Epidermal melanocyte (primary cell): ENCODE measurements at regions not wholly inside any gene's neighbourhood (a gene's known extent, or its start where the extent isn't known, plus 50 kb on each side); places are given as distances from the start of the nearest gene placed in this dataset.

Source experiments
- DNase-seq: peaks from one replicate; pipeline ENCODE4 v3.0.0; 2011; ENCODE audit warnings: low spot score; ENCODE audit not compliant: insufficient read length

DNA sequence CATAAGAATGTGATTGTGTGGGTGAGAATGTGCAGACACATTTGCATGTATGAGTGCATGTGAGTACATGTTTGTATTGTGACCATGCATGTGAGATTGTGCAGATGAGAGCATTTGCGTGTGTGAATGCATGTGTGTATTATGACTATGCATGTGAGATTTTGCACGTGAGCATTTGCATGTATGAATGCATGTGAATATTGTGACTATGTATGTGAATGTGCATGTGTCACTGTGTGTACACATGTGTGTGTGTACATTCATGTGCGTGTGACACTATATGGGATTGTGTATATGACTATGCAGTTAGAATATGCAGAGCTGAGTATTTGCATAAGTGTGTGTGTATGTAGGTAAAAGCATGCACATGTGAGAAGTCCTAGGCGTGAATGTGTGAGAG lies 381.3 kb upstream of the MAF start:
- DNase-seq = no peak

DNA sequence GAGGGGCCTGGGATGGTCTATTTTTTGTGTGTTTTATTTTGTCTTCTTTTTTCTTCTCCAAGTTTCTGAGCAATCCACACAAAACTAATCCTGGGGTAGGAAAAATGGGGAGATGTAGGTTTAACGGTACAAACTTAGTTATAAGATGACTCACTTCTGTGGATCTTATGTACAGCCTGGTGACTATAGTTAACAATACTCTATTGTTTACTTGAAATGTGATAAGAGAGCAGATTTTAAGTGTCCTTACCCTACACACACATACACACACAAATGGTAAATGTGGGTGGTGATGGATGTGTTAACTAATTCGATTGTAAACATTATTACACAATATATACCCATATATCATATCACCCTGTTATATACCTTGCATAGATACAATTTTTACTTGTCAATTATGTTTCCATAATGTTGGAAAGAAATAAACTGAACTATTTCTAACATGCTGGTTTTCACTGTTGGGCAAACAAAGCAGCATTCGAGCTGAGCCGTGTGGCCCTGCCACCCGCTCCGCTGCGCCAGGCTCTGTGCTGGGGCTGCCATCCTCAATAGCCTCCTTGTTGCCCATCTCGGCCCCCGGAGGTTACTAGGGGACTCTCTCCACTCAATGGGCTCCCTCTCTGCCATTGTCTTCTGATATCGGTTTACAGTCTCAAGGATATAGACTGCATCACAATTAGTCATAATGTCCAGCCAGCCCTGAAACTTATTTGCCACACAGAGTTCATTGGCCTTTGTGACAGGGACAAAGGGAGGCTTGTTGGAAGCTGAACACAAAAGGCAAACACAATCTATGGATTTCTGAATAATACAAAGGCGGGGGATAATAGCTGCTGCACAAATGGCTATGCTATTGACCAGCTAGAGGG lies 380.3 kb upstream of the MAF start:
- DNase-seq = no peak

DNA sequence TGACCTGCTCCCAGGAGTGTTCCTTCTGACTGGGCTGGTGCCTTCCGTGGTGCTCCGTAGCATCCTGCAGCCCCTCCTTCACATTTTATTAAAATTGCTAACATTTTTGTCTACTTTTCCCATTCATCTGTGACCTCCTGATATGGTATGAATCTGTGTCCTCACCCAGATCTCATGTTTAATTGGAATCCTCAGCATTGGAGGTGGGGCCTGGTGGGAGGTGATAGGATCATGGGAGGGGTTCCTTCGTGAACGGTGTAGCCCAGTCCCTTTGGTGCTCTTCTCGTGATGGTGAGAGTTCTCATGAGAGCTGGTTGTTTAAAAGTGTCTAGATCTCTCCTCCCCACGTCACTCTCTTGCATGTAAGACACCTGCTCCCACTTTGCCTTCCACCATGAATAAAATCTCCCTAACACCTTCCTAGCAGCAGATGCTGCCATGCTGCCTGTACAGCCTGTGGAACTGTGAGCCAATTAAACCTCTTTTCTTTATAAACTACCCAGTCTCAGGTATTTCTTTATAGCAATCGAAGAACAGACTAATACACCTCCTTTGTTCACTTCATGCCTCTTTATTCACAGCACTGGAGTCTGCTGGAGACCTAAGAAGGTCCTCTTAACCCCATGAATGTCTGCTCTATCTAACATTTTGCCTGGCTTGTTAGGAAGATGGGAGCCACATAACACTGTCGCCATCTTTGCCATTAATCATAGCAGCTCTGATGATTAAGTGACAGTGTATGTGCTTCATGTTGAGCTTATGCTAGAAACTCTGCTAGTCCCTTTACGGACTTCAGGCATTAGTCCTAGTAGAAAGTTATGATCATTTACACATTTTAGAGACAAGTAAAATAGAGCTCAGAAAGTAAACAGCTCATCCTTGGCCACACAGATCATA lies 377.7 kb upstream of the MAF start:
- no peak for DNase-seq

DNA sequence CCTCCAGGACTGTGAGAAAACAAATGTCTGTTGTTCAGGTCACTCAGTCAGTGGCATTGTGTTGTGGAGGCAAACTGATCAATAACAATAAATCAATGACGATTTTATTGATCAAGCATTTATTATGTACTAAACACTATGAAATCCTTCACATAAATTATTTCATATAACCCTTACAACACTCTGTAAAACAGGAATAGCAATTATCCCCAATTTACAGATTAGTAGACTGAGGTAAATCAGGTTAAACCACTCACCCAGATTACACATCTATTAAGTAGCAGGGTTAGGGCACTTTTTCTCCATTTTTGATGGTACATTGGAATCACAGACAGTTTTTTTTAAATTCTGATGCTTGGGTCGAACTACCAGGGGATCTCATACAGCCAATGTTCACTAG lies 372.8 kb upstream of the MAF start:
- no peak for DNase-seq

DNA sequence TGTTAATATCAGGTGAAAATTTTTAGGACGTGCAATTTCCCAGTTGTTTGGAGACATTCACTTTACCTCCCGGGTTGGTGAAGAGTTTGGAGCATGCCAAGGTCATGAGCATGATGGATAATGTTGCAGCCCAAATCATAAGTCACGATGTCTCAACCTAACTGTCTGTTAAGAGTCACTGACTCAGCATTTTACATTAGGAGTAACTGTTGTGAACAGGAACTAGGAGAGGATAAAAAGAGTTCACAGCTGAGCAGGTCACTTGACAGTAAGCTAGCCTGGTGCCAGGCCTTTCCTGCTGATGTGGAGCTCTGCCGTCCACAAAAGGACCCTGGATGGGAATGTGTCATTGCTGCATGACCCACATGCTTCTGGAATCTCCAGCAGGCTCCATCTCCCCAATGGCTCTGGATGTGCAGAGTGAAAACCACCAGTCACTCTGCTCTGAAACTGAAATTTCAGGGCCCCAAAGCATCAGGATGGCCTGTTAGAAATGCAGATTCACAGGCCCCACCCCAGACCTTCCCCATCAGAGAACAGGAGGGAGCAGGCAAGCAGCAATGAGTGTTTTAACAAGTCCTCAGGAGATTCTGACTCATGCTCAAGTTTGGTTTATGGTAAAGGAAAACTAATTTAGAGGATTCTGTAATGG lies 371.6 kb upstream of the MAF start:
- no peak for DNase-seq

DNA sequence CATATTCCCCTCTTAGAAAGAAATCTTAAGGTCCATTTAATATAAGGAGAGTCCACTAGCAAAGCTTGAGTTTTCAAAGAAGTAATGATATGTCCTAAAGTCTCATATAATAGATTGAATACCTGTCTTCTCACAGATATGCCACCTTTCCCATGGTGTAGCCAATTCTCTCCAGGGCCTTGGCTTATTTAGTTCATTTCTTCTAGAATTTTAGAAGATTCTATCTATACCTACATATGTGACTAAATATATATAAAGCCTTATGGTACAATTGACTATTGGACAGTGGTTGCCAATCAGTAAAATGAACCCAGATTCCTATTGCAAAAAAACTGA lies 370.7 kb upstream of the MAF start:
- DNase-seq = no peak

DNA sequence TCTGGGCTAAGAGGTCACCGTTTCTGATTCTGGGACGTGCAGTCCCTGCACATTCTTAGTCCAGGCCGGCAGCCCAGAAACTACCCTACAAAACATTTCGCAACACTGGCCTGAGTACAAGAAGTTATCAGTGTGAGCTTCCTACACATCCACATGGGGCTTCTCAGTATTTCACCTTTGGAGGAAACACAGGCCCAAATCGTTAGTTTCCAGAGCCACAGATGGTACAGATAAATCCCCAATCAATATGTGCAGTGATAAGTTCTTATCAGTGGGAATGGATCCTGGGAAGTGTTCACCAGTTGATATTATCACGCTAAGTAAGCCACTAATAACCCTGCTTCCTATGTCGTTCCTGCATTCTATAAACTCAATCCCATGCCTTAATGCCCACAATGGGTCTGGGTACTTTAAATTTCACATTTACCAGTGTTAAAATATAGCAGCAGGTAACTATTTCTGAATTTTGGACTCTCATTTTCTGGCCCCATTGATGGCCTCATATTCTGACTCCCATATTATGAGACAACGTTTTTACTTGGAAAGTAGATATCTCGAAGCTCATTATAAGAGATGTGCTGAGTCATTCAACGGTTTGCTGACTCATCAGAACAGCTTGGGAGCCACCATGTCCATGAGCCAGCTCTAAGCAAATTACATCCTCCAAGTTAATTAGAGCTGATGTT lies 370.2 kb upstream of the MAF start:
- no peak for DNase-seq

DNA sequence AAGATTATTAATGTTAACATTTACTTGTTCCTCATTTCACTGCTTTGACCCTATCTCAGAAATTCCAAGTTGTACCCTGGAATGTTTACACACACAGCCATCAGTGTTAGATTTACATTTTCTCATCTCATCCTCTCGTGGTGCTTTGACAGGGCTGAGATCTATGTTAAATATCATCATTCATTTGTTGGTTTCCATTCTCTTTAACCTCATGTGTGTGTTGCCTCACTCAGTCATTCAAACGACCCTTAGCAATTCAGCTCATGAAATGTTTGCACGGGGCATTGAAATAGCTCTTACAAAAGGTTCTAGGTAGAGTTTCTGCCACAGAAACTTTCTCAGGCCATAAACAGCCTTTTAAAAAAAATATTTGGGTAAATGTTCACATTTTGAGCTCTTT lies 369.6 kb upstream of the MAF start:
- no peak for DNase-seq

DNA sequence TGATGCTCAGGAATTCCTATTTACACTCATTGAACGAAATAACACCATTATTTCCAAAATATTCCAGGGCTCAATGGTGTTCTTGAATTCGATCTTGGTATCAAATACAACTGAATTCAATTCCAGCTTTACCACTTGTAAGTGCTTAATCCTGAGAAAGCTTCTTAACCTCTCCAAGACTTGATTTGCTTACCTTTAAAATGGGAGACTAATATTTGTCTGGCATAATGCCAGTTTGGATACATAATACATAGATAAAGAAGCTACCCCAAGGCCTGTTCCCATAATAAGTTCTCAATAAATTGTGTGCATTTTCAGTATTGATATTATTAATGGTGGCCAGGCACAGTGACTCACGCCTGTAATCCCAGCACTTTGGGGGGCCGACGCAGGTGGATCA lies 368.9 kb upstream of the MAF start:
- no peak for DNase-seq

DNA sequence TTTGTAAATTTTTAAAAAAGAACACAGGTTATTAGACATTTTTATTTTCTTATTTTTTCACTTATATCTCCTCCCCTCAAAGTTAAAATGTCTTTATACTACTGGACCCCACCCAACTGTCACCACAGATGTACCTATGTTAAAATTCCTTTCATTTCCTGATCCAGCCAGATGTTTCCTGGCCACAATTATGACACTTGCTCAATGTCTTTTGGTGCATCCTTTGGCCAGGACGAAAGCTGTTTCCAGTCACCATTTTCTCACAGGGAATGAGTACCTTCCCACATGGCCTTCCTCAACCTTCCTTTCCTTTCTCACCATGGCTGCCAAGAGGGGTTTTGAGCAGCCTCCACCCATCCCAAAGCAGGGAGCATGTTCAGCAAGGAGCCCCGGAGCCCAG lies 365.7 kb upstream of the MAF start:
- DNase-seq = no peak

DNA sequence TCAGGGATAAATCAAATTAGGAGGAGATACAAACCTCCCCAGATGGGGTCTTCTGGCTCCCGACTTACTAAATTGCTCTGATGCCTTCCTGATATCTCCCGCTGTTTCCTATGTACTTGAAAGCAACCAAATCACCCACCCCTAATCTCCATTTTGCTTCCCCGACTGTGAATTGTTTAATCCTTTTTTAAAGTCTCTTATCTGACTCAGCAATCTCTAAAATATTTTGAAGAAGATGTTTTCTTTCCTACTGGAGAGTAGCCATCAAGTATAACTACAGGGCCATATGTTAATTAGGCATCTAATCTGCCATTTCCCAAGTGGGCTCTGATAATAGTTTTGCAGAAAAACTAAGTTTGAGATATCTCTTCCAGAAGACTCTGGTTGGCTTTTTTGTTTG lies 365.2 kb upstream of the MAF start:
- DNase-seq = no peak

DNA sequence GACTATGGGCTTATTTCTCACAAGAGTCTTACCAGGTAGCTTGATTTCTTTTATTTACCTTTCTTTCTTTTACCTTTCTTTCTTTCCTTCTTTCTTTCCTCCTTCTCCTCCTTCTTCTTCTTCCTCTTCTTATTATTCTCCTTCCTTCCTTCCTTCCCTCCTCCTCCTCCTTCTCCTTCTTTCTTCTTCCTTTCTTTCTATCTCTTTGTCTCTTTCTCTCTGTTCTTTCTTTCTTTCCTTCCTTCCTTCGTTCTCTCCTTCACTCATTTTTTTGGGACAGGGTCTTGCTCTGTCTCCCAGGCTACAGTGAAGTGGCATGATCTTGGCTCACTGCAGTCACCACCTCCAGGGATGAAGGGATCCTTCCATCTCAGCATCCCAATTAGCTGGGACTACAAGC lies 363.6 kb upstream of the MAF start:
- DNase-seq = no peak

DNA sequence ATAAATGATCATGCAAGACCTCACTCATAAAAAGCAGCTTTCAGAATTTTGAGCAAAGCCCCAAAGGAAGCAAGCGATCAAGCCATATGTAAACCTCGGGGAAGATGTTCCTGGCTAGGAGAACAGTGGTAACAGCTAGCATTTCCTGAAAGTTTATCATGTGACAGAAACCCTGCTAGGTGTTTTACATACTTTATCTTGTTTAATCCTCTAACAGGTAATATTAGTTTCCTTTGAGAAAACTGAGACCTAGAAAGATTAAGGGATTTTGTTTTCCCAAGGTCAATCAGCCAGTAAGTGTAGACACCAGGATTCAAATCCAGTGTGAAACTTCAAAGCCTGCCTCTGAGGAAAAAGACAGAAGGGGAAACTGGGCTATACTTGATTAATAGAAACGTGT lies 362.4 kb upstream of the MAF start:
- DNase-seq = no peak

DNA sequence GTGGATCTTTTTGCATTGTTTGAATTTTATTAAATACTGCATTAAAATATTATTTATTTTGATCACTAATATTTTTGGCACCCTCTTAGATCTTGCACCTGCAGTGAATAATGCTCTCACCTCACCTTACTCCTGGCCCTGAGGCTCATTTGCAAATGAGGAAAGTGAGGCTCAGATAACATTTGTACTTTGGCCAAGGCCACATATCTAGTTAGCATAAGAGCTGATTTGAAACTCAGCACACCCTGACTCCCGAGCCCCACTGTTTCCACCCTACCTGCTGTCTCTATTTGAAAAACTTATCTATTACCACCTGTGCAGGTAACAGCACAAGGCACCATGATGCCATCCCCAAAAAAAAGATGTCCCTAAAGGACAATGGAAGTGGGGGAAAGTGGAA lies 358.7 kb upstream of the MAF start:
- DNase-seq = no peak

DNA sequence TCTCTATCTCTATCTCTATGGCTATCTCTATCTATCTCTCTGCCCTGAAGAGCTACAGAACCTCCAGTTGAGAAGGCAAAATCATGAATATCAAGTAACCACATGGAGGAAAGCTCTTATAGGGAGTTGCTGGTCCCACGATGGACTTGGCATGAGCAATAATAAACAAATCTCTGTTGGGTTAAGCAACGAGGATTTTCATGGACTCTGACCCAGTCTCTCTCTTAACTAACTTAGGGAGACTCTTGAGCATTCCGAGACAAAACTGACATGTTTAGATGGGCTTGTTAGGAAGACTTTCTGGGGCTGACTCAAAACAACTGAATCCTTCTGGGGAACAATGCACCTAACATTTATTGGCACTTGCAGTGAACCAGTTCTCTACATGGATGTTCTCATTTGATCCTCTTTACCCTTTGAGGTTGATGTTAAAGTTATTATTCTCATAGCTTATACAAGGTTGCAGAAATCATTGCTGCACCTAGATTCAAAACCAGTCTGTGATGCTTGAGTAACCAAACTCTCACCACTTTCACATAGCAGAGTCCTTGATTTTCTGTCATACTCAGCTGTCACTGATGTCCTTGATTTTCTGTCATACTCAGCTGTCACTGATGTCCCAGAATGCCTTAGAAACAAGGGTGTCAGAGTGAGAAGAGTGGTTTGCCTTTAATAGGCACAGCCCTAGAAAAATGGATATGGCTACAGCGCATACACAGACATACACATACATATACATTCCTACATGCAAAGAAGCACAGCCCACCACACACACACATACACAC lies 354.6 kb upstream of the MAF start:
- no peak for DNase-seq

DNA sequence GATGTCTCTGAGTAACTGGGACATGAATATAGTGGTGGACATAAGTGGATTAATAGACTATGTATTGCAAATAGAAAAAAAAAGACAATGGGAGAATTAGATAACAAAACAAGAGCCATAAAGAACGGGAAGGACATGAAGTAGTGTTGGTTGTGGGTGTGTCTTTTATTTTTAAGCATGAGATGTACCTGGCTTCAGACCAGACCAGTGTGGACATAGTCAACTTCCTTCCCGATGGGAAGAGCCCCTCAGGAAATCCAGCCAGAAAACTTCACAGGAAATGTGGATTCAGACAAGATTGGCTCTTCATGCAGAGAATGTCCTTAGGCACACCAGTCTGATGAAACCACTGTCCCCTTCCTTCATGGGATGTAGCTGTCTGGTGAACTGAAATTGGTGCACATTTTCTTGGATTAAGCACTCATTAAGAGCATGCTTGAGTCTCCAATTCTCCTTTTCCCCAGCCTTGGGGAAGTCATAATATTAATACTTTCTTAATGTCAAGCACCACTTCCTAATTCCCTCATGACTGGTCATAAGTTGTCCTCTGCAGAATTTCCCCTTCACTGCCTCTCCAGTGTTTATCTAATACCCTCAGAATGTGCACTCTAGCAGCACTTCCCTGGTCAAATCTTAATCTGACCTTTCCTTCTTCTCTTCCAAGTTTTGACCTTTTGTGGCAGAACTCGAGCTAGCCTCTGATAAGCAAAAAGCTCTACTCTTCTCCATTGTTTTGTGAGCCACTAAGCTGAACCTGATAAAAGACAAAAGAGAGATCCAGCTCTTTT lies 350.6 kb upstream of the MAF start:
- DNase-seq = no peak

DNA sequence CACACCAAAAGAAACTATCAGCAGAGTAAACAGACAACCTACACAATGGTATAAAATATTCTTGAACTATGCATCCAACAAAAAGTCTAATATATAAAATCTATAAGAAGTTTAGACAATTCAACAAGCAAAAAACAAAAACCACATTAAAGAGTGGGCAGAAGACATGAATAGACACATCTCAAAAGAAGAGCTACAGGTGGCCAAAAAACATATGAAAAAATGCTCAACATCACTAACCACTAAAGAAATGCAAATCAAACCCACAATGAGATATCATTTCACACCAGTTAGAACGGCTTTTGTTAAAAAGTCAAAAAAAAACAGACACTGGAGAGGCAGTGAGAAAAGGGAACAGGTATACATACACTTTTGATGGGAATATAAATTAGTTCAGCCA lies 348.9 kb upstream of the MAF start:
- no peak for DNase-seq

DNA sequence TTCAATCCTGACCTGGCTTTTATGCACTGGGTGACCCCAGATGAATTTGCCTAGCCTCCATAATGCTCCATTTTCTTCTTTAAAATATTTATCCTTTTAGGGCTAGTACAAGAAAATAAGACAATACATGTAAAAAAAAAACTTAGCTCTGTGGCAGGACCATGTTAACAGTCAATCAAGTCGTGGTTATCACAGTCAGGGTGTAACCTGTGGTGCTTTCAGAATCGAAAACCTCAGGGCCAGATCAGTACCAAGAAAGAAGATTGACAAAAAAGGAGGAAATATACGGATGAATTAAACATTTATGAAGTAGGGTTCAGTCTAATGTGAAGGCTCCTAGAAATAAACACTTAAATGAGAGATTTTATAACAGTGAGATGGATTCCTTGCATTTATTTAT lies 347.2 kb upstream of the MAF start:
- DNase-seq = no peak

DNA sequence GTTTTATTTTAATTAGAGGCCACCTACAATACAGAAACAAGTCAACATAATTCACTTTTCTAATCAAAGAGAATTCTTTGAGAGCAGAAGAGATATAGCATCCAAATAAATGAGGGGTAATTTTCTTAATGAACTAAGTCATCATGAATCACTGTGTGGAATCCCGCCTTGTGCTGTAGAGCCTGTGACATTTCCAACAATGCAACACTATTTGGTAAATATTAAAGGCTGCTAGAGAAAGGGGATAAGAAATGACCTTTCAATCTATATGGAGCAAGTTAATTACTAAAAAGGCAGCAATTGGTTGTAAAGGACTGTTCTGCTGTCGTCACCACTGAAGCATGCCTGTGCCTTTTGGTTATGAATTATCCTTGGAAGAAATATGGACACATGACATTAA lies 345.7 kb upstream of the MAF start:
- DNase-seq = no peak

DNA sequence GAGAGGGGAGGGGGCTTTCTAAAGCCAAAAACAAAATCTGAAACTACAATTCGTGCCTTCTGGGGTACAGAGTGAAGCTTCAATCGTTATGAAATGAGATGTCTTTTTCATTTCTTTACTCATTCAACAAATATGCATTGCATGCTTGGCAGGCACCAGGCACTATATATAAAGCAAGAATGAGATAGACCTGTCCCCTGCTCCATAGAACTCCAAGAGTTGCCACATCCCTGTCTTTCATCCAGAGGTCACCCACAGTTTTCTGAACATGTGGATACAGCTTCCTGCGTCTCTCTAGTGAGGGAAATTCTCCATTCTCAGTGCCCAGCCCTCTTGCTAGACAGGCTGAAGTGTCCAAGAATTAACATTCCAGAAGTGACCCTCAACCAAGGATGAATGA lies 343.2 kb upstream of the MAF start:
- no peak for DNase-seq
